ENCODE measurements at regions not wholly inside any gene's neighbourhood (a gene's known extent, or its start where the extent isn't known, plus 50 kb on each side); places are given as distances from the start of the nearest gene placed in this dataset.

DNA sequence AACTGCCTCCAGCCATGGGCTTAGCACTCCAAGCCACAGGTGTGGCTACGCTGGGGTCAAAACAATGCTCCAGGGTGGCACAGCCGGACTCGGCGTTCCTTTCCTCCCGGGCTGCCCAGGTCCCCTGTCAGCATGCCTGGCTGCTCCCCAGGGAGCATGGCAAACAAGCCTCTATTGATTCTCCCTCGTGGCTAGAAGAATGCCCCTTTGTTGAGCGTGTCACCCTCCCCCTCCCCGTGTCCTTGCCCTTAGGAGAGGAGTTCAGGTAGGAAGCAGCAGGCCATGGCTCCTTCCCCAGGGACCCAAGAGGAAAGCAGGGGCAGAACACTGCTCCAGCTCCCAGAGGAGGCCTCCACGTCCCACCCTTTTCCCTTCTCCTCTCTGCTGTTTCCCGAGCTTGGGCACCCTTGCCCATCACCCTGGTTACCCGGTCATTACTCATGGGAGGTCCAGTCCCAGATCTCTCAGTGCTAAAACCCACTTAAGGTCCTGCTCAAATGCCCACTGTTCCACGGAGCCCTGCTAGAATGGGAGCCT, 57.4 kb upstream of the CITED4 start:
- TF ChIP-seq, protein P1, sequence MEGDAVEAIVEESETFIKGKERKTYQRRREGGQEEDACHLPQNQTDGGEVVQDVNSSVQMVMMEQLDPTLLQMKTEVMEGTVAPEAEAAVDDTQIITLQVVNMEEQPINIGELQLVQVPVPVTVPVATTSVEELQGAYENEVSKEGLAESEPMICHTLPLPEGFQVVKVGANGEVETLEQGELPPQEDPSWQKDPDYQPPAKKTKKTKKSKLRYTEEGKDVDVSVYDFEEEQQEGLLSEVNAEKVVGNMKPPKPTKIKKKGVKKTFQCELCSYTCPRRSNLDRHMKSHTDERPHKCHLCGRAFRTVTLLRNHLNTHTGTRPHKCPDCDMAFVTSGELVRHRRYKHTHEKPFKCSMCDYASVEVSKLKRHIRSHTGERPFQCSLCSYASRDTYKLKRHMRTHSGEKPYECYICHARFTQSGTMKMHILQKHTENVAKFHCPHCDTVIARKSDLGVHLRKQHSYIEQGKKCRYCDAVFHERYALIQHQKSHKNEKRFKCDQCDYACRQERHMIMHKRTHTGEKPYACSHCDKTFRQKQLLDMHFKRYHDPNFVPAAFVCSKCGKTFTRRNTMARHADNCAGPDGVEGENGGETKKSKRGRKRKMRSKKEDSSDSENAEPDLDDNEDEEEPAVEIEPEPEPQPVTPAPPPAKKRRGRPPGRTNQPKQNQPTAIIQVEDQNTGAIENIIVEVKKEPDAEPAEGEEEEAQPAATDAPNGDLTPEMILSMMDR (IDR thresholded peaks at IDR 0.05) = no peak
- TF ChIP-seq POLR2A (IDR thresholded peaks at IDR 0.05) (no peak), POLR2AphosphoS5 (IDR thresholded peaks at IDR 0.05; ENCODE audit: insufficient read depth in 1 of 2, low read depth in 1 of 2) (no peak)
